Fibroblast of skin of left biceps (primary cell): ENCODE measurements at regions not wholly inside any gene's neighbourhood (a gene's known extent, or its start where the extent isn't known, plus 50 kb on each side); places are given as distances from the start of the nearest gene placed in this dataset.

Experiments
- DNase-seq, 2 experiments: peaks; one replicate each; pipeline ENCODE4 v3.0.0-alpha.2; 2013; ENCODE audit warnings: low read depth in 2 of 2

DNA sequence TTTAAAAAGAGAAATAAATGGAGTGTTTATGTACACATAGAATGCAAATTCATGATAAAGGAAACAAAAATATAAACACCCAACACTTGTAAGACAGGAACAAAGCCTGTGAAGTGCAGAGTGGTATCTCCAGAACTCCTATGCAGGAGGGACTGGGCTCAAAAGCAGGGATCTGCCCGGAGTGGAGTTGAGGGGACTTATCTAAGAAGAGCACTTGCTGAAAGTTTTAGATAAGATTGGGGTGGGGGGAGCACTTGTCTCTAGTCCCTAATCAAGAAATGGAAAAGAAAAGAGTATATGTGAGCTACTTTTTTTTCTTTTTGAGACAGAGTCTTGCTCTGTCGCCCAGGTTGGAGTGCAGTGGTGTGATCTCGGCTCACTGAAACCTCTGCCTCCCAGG, 840.4 kb downstream of the MAT2B start:
- no peak for DNase-seq

DNA sequence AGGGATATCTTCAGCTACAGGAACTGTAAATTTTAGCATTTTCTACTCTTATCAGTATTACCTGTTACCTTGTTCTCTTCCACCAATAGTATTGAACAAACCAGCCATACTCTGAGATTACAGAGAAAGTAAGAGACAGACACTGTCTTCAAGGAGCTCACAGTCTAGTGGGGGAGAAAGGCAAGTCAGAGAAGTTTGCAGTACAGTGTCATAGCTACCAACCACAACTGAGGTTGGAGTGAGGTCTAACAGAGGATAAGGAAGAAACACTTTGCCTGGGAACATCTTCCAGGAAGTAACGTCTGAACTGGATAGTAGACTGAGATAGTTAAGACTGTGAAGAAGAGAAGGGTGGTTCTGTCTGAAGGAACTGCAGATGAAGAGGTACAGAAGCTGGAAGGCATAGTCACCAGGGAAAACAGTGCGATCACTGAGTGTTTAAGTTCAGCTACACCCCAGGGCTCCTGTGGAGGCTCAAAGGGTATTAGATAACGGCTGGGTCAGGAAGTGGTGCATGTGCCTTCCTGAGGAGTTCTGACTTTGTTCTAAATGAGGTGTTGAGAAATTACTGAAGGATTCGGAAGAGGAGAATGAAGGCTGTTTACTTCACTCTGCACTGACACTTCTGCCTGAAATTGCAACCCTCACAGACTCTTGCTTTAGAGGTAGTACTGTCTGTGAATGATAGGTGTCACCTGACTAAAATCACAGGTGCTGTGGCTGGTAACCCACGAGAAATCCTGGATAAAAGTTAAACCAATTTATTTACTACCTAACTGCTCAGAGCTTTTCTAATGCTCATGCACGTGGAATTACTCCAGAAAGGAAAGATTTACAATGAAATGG, 841.6 kb downstream of the MAT2B start:
- DNase-seq, result no peak

DNA sequence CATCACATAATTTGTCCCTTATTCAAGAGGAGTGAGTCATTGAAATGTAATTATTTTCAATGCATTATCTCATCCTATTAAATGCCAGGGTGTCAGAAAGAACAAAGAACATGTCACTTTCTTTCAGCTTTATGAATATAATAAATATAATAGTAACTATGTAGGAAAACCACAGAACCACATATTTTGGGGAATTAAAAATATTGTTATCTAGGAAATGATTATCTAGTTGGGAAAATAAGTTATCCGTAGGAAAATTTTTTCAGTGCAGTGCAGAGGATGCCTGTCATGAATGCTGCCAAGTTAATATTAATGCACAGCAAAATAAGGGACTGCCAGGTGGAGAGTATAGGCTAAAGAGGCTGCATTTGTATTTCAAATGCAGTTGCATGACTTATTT, 844.8 kb downstream of the MAT2B start:
- DNase-seq, result no peak

DNA sequence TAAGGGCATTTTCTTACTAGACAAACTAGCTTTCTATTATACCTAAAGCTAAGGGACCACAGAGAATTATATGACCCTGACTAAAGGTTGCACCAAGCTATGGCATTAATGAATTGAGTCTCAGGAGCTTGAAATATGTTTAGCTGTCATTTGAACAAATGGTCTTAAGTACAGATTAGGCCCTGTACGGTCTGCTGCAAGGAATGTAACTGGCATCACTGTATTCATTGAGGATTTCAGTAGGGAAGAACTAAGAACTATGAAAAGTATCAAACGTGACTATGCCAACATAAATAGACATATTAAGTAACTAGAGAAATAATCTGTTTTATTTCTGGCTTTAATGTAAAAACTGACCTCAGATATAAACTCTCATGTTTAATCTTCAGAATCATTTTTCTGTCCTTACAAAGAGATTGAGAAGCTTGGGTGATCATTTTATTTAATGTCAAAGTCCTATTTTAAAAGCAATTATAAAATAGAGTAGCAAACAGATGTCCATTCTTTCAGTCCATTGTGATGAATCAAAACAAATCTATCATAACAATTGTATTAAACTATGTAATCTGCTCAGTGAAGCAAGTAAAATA, 845.9 kb downstream of the MAT2B start:
- no peak for DNase-seq

DNA sequence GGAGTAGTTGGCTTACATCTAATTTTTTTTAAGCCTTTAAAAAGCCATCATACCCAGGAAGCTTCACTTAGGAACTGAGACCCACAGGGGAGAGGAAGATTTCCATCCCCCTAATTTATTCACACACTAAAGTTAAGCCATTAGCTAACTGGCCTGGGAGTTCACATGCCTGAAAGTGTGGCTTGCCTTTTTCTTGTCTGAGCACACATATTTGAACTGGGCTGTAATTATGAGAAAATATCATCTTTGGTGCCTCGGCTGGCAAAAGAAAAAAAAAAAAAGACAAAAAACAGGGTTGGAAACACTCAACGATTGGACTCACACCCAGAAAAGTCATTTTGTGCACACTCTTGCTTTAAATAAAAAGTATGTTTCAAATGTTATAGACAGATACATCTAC, 847.3 kb downstream of the MAT2B start:
- no peak for DNase-seq

DNA sequence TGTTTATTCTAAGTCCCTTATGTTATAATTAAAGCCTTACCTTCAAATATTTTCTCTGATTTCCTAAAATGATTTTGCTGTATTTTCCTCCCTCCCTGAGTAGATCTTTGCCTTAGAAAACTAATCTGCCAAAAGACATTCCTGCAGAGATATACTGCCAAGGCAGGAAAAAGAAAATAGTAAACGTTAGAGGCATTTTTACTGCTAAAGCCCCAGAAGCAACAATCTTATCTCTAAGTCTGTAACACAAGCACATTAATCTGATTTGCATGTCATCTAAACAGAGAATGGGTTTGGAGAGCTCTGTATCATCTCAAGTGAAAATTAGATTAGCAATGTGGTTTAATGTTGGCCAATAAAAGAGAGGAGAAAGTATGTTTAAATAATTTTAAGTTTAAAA, 847.7 kb downstream of the MAT2B start:
- DNase-seq, result no peak

DNA sequence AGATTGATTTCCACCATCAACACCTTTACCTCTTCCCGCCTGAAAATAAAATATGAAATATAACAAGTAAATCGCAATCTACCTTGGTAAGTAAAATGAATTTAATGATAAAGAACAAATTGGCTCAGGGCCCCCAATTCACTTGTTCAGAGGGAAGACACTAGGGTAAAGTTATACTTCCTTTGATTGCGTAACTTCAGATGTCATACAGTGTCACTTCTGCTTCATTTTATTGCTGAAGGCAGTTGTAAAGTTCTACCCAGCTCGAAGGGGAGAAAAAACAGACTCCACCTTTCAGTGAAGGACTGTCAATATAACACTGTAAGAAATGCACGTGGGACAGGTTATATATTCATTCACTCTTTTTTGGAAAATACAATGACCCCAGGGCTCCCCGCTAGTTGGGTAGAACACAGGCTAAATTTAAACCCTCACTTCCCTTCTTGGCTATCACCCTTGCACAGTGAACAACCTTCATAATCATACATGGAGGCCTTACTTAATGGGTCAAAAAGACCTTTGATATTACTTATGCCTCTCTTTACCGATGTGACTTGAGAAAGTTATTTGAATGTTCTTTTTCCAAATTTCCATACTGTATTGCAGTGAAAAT, 848.8 kb downstream of the MAT2B start:
- DNase-seq, result no peak

DNA sequence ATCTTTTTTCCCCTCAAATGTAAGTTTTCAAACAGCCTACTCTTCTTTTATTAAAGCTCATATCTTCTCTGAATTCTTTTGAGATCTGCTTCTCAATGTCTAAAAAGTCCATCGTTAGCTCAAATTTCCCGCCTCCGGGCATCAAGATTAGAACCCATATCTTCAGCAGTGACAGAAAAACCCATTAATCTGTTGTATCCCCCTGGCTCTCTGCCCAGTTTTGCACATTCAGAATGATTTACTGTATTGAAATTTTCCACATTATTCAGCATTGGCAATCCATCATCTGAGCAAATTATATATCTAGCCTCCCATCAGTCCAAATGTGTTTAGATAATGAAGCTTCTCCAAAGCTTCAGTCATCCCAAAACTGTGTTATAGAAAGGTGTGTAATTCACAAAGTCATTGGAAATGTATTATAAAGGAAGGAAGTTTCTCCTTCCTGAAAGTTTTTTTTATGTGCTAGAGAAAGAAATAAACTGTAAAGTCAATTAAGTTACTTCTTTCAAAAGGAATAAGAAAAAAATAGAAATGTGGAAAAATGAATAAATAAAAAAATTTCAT, 849.9 kb downstream of the MAT2B start:
- DNase-seq, result no peak

DNA sequence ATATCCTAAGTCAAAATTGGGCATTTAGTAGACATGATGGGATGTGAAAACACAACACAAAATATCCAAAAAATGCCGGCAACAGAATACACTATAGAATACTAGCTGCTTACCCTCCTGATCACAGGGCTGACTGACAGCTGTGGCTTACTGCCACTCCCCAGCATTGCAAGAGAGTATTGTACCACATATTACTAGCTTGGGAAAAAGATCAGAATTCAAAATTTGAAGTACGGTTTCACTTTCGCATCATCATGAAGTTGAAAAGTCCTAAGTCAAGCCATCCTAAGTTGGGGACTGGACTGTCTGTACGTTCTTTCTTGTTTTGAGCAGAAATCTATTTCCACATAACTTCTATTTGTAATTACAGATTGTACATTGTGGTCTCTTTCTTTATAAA, 851.4 kb downstream of the MAT2B start:
- DNase-seq, result no peak

DNA sequence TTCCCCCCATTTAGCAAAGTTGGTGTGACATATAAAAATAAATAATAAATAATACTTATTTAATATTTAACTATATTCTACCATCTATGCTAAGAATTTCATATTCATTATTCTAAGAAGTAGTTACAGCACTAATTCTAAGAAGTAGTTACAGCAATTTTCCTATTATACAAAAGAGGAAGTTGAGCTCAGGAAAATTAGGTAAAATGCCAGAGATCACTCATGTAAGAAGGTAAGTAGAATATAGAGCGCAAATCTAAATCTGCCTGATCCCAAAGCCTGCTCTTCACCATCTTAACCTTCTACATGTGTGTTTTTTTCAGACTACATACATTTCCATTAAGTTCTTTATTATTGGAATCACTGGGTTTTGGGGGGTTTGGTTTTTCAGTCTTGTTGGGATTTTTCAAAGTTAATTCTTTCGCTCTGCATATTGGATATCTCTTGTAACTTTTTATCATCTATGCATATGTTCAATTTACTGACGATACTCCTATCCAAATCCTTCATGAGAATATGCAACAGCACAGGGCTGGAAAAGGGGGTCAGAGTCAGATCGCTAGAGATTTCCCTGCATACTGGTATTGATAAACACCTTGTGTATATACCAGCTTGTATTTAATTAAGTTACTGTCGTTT, 852.1 kb downstream of the MAT2B start:
- no peak for DNase-seq

DNA sequence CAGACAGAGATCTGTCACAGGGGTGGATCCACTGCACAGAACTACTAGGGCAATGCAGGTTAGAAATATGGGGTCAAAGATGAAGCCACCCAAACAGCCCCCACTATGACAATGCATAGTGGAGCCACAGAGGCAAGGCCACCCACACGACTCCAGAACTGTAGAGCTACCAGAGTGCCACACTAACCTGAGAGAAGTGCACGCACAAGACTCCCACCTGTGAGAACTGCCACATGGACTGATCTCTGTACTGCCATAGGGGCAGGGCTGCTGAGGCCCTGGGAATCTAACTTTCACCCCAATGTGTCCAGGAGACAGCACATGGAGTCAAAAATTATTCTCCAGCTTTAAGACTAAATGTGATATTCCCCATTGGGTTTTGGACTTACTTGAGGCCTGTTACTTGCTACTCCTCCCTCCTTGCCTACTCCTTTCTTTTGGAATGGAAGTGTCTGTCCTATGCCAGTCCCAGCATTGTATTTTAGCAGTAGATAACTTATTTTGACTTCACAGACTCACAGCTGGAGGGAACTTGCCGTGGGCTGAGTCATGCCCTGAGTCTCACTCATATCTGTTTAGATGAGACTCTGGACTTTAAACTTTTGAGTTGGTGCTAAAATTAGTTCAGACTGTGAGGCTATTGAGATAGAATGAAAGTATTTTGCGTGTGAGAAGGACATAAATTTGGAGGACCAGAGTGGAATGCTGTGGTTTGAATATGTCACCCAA, 853.3 kb downstream of the MAT2B start:
- DNase-seq, result peak in 1 of 2 experiments; percentile 28

DNA sequence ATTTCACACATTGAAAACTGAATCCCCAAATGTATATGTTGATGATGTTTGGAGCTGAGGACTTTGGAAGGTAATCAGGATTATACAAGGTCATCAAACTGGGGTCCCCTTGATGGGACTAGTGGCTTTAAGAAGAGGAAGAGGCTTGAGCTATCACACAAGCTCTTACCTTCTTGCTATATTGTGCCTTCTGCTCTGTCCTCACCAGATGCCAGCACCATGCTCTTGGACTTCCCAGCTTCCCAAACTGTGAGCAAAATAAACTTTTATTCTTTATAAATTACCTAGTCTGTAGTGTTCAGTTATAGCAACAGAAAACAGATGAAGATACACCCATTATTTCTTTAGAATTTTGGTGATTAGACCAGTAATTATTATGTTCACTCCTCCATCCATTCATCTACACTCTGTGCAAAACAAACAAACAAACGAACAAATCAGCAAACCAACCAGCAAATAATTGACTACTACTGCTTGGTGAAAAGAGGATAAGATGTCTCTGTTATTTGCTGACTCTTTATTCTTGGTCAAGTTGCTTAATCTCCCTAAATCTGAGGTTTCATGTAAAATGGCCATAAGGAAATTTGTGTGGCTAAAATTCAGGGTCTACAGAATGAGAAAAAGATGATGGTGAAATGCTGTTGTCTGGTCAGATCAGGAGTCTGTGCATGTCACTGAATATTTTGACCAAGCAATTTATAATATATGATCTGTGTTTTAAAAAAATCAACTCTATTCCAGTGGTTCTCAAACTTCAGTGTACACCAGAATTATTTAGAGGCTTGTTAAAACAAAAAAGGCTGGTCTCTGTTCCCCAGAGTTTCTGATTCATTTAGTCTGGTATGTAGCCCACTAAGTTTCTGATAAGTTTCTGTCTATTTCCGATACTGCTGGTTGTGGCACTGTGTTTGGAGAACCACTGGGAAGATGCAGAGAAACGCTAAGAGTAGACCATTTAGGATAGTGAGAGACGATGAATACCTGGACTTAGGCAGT, 854.1 kb downstream of the MAT2B start:
- no peak for DNase-seq

DNA sequence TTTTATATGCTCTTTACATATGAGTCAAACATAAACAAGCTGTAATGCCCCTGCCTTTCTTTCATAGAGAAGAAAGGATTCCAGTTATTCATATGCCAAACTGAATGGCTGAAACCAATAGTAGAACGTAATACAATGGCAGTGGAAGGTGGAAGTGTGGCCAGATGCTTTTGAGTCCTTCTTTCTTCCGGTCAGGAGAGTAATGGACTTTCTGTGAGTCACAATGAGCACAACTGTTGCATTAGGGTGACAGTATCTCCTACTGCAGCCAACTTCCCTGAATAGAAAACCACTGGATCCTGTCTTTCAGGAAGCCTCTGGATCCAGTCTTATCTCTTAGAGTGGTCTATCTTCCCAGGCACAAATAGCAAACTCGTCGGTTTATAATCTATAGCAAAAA, 855.2 kb downstream of the MAT2B start:
- no peak for DNase-seq

DNA sequence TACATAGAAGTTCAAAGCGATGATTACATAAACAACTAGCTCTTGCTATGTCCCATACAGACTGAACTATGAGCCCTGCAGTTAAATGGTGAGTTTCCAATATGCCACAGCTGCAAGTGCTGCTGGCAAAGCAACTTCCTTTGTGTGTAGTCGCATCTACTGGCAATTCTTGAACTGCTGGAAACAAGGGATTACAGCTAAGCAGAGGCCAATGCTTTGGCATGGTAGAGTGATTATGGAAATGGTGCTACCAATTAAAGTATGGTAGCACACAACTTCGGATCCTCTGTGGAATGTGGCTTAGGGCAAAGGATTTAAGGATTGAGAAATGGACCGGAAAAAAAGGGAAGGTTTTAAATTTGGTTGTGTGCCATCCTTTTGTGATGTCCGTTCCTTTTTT, 856.6 kb downstream of the MAT2B start:
- no peak for DNase-seq

DNA sequence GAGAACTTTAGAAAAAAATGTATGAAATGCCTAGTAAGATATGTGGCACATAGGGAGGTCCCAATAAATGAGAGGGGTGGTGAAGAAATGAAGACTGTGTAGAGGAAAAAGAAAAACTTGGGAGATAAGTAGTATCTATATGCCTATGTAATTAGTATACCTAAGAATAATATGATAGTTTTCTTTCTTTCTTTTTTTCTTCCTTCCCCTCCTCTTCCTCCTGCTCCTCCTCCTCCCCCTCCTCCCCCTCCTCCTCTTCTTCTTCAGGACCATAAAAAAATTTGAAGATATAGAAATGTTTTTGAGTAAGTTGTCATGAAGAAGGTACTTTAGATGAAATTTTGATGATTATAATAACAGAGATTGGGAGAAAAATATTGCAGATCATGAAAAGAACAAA, 857.4 kb downstream of the MAT2B start:
- DNase-seq, result no peak

DNA sequence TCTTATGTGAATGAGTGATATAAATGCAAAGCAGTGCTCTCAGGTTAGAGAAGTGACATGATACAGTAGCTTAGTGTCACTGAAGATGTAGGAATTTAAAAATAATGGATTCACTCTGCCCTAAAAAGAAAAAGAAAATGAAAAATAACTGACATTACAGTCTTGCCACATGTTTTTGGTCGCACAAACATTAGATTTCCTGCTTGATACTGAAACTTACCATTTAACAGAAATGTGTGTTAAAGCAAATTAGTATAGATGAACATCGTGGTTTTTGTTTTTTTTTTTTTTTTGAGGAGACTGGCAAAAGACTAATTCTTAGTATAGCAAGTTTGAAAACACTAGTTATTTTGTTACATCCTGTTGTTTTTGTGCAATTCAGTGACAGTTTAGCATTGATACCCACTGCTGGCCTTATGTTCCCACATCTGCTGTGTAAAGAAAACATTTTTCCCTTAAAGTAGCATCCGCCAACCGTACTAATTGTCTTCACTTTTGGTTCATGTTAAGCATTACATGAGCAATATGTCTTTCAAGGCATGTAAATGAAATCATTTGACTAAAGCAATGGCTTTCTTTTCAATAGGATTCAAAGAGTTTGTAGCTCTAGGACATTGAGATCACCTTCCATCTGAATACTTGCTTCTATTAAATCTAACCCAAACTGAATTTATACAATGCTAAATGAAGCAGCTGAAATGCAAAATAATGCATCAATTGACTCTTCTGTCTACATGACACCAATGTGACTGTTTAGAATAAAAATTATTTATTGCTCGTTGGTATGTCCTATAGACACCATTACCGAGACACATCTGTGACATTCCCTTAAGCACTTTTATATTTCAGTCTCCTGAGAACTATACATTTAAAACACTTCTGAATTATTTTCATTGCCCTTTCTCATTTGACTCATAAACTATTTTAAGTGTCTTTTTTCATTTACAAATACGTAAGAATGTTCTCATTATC, 859.1 kb downstream of the MAT2B start:
- no peak for DNase-seq

DNA sequence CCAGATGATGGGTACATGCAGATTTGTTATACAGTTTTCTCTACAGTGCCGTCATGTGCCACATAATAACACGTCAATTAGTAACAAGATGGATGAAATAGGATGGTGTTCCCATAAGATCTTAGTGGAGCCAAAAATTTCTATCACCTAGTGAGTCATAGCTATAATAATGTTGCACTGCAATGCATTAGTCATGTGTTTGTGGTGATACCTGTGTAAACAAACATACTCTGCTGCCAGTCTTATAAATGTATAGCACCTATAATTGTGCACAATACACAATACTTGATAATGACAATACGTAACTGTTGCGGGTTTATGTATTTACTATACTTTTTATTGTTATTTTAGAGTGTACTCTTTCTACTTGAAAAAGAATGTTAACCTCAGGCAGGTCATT, 865.4 kb downstream of the MAT2B start:
- no peak for DNase-seq

DNA sequence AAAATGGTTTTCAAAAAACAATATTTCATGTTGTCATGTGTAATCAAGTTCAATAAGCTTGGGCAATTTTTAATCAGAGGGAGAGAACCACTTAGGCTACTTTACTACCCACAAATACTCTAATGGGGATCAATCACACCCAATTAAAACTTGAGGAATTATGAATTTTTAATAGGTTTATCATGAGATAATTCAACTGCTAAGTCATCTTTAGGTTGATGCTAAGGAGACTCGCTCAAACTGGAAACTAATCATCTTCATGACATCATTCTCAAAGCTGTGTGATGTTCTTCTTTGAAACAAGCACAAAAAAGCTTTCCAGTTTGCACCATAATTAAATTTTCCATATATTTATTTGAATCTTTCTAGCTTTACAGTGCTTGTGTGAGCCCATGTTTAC, 867.5 kb downstream of the MAT2B start:
- DNase-seq, result no peak

DNA sequence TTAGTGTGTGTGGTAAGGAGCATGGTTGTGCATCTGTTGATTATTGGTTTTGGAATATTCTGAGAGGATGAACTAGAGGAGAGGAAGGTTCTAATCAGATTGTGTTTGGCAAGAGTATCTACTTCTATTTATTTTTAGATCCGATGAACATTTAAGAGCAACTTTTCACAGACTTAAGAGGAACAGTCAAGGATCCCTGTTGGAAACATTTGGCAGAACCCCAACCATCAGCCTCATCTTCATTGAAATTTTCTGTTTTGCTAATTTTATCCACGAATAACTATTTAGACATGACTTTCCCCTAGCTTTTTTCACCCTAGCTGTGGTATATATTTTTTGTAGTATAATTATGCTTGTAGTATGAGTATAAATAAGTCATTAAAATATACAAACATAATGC, 868.5 kb downstream of the MAT2B start:
- DNase-seq, result no peak
